Amniotic stem cell (primary cell): ENCODE measurements at regions not wholly inside any gene's neighbourhood (a gene's known extent, or its start where the extent isn't known, plus 50 kb on each side); places are given as distances from the start of the nearest gene placed in this dataset.
"Not testable (repeated sequence)": the region's sequence is repeated elsewhere in the genome, so short reads cannot be mapped to it uniquely, and the experiment has no call there.

Experiments
- DNase-seq: peaks from one replicate; lab custom pipeline; 2025; lab: John Stamatoyannopoulos, UW

GRCh38 chr5:106574820-106575219, 1095.9 kb downstream of the EFNA5 start:
- no peak for DNase-seq

- no peak for DNase-seq
Measured at GRCh38 chr5:106566031-106566430, 1104.7 kb downstream of the EFNA5 start.

GRCh38 chr5:106545325-106545724, 1125.4 kb downstream of the EFNA5 start:
- DNase-seq: no peak

DNA sequence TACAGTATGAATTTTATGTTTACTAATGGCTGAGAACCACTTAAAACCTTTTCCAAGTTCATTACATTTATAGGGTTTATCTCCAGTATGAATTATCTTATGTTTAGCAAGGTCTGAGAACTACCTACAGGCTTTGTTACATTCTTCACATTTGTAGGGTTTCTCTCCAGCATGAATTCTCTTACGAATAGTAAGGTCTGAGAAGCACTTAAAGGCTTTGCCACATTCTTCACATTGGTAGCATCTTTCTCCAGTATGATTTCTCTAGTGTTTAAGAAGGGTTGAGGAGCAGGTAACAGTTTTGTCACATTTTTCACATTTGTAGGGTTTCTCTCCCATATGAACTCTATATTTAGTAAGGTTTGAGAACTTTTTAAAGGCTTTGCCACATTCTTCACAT, 1127.4 kb downstream of the EFNA5 start:
- no peak for DNase-seq

DNA sequence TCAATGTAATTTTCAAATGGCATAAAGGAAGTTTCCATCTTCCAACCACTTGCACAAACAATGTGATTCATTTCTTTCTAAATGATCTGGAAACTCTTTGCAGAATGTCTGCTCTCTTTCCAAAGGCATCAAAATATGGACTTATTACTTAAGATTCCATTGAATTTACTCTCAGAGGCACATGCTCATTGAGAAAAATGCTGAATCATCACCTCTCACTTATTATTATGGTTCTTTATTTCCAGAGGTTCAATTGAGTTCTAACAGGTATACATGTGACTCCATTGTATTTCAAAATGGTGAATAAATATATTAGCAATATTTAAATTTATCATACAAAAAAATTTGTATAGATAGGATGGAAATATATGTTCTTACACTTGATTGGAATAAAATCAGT, 1140.6 kb downstream of the EFNA5 start:
- DNase-seq: no peak

DNA sequence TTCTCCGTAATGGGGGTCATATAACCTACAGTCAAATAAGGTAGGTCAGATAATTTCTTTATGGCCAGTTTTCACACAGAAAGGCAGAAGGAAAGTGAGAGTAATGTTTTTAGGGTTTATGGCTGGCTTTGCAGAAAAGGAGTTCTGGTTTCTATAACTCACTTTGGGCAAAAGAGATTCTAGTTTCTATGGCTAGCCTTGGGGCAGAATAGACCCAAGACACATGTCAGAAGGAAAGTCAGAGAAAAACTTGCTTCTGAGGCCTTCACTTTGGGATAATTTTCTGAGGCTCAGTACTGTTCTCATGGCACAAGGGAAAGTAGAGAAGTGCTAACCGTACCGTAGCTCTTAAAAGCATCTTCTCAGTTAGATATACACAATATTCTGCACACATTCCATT, 1145.3 kb downstream of the EFNA5 start:
- no peak for DNase-seq

DNA sequence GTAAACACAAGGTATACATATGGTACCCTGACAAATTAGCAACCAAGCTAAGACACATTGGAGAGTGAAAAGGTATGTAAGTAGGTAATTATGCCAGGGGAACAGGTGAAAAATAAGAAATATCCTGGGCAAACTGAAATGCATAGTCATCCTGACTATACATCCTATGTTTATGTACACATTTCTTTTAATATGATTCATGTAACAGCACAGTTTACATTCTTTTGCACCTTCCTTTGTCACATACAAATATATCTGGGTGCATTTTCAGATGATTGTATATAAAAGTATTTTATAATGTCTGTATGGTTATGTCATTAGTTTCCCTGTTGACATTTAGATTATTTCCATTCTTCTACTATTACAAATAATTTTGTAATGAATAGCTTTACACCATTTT, 1146.9 kb downstream of the EFNA5 start:
- DNase-seq: no peak

DNA sequence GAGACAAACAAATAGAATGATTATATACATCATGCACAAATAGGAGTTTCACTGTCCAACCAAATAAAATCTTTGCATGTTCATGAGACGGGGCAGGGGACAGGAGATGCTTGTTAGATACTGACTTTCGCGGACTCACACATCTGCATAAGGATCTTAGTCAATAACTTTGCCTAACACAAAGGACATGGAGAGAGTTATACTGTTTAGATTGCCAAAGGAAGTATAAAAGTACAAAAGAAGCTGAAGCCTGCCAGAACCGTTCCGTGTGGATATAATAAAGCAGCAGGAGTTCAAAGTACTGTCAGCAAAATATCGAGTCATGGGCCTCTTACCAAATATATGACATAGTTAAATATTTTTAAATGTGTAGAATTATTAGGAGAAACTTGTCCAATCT, 1148.4 kb downstream of the EFNA5 start:
- DNase-seq: no peak

GRCh38 chr5:106521701-106522100, 1149.0 kb downstream of the EFNA5 start:
- DNase-seq: peak; percentile 32

DNA sequence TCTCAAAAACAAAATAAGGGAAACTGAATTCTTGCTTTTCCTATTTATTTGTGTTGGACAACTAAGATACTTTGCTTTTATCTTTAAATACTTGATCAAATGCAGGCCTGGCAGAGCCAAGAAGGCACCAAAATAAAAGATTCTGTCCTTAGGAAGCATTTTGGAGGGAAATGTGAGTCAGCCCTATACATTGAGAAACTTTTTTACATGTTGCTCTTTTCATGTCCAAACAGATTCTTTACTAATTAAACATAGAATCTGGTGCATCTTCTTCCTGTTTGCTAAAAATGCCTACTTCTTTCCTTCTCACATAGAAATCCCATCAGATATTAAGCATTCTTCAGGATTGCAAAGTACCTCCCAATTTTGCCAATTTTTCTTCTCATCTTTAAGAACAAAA, 1160.4 kb downstream of the EFNA5 start:
- no peak for DNase-seq

- no peak for DNase-seq
Measured at GRCh38 chr5:106508894-106509293, 1161.8 kb downstream of the EFNA5 start.

DNA sequence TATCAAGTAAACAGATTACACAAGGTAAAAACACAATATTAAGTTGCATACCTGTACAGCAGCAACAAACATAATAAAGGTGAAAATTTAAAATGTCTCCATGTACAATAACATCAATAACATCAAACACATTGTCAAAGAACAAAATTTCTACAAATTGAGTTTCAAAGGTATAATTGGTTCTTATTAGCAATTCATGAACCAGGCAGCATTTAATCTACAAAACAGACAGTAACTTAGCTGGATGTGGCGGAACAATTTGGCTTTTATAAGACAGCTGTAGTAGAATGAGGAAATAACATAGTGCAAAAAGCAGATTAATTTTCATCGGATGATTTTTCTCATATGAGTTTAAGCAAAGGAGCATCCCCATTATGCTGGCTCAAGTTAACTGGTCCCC, 1176.8 kb downstream of the EFNA5 start:
- DNase-seq: no peak

DNA sequence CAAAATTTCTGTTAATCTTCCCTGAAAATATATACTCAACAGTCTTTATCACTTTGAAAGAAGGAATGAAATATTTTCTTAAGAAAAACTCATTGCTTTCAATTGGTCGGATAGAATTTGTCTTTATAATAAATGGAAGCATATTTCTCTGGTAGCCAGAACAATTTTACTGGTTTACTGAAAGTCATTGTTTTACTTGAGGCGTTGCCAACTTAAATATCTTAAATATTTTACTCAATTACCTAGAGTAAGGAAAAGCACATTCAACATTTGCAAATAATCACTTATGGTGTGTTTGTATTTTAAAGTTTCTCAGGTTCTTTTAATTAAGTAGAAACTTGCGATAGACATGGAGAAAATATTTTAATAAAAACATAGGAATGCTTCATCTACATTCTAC, 1181.7 kb downstream of the EFNA5 start:
- DNase-seq: no peak

DNA sequence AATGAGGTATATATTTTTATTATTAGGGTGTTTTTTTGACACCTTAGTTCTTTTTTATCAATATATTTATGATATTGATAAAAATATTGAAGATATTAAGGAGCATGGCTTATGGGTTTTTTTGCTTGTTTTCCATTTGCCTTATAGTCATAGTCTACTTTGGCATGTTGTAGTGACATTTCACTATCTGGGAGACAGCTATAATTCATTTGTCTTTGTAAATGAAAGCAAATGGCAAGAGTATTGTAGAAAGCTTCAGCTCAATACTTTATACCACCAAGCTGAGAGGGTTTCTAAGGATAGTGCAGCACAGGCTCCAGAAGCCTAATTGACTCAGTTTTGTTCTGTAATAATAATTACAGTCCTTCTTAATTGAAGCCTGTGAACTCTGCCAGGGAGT, 1182.3 kb downstream of the EFNA5 start:
- DNase-seq: no peak

DNA sequence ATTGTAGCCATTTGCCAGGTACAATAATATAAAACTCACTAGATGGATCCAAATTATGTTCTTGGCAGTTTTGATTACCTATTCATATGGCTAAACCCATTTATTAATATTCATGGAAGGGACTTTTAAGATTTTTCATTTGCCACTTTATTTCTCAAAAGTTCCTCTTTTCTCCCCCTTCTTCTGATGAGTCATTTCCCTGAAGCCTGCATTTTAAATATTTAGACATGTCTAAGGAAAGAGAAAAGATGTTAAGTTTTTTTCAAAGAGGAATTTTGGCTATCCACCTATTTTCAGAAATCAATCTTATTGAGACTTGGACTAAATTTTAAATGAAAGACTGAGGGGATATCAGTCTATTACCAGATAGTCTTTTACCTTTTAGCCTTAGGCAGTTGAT, 1189.4 kb downstream of the EFNA5 start:
- no peak for DNase-seq

- no peak for DNase-seq
Measured at GRCh38 chr5:106476630-106477029, 1194.1 kb downstream of the EFNA5 start.

DNA sequence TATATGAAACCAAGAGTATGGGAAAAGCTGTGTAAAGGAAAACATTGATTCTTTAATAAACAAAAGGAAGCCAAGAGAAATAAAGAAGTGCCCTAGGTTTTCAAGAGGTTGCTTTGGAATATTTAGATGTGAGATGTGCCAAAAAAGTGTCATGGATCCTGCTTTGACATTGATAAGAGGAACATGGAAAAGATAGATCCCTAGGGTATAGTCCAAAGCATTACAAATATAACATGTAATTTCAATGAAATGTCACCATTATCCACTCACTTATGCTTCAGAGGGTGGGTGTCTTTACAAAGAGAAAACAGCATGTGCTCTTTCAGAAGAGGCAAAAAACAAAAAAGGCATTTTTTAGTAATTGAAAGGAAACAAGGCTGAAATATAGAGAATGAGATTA, 1196.7 kb downstream of the EFNA5 start:
- DNase-seq: no peak

DNA sequence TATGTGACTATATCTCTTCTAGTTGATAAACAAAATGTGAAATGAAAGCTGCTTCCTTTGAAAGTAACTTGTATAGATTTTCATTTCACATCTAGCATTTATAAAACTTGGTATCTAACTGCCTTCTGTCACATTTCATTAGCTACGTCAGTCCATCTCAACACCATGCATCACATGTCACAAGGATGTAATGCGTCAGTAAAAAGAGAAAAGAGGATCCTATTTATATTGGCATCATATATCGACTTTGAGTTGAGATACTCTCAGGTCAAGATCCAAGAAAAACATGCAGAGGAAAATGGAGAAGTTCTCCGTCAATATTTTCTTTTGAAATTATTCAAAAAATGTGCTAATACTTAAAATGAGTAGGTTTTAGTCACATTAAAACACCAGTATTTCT, 1211.2 kb downstream of the EFNA5 start:
- no peak for DNase-seq

DNA sequence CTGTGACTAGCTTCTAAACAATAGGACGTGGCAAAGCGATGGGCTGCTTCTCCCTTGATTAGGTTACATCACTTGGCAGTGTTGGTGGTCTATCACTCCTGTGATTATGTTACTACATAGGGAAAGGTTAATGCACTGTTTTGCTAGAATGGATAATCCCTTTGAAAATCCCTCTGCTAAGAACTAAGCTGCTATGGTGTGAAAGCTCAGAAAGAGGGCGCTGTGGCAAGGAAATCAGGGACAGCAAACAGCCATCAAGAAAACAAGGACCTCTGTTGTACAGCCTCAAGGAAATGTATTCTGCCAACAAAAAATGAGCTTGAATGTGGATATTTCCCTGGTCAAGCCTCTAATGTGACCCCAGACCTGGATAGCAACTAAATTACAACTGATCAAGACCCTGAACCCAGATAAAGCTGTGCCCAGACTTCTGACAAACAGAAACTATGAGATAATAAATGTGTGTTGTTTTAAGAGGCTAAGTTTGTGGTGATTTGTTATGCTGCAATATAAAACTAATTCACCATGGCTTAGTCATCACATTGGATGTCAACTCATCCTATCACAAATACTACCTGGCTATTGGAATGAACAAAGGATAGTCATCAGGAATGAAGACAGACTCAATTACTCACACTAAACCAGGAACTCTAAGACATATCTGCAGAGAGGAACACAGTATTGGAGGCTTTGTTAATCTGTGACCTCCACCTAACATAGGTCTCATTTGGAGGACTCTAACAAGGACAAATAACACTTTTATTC, 1215.9 kb downstream of the EFNA5 start:
- no peak for DNase-seq

DNA sequence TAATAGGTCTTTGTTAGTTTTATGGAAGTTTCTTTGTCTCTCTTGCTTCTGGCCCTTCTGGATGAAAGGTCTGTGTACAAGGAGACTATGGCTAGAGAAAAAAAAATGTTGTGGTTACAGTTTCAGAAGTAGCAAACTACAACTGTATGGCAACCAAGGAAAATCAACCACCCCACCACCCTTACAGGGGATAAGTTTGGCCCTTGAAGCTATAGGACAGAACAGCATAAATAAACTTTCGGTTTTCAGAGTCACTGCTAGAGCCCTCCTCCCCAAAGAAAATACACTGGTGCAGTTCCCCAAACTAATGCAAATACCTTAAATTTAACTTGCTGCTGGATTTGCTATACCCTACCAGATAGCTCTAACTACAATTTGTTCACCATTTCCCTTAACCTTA, 1216.7 kb downstream of the EFNA5 start:
- DNase-seq: no peak

DNA sequence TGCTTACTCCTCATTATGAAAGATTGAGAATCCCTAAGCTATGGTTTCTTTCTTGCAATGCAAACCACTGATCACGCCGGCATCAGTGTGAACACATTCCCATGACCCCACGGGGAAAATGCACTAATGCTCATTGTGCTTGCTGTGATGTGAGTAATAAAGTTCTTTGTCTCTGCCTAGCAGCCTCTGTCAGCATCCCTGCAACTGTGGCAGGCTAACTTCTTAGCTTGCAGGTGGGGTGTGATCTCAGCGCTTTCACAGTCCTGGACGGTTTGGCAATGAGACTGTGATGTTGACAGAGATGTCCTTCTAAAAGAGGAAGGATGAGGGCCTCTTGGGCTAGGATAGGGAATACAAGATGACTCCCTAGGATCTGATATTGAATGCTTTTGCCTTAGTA, 1218.7 kb downstream of the EFNA5 start:
- no peak for DNase-seq

DNA sequence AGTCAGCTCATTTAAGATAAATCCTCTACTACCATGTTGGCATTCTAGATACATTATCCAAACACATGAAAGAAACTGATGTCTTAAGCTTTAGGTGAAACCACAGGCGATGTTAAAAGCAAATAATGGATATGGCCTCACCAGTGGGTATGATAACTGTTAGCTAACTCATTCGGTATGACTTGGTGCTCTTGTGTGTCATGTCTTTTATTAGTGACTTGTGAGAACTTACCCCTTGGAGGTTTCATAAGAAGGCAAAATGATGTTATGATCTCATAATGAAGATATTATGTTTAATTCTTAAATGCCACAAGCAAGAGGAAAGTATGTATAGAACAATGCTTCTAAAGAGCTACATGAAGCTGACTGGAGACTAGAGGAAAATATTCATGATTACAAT, 1227.0 kb downstream of the EFNA5 start:
- DNase-seq: no peak

DNA sequence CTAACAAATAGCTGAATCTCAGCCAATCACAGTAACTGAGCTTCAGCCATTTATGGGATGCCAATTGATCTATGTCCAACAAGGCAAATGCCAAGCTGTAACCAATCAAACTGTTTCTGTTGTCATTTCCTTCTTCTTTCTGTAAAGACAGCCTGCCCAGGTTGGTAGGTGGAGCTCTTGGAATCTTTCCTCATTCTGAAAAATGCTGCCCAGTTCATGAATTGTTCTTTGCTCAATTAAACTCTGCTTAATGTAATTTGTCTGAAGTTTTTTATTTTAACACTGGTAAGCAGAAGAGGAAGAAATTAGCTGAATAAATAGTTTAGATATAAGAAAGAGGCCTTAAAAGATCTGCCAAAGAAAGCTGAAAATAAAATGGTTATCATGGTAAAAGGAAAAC, 1235.6 kb downstream of the EFNA5 start:
- no peak for DNase-seq

GRCh38 chr5:106430733-106431132, 1240.0 kb downstream of the EFNA5 start:
- DNase-seq: not testable (repeated sequence)
